HG02885 (cell line): ENCODE measurements at regions not wholly inside any gene's neighbourhood (a gene's known extent, or its start where the extent isn't known, plus 50 kb on each side); places are given as distances from the start of the nearest gene placed in this dataset.

ENCODE experiments used
- ATAC-seq: cut with Tn5 transposase; IDR thresholded peaks from one replicate; pipeline ENCODE4 v1.9.1; 2021; ENCODE audit warnings: mild to moderate bottlenecking; ENCODE audit not compliant: unreplicated experiment, poor library complexity

- no peak for ATAC-seq
These were observed 196.7 kb downstream of the TENT4A start for GRCh38 chr5:6909901-6910300.

- no peak for ATAC-seq
These were observed 197.7 kb downstream of the TENT4A start for GRCh38 chr5:6910950-6911349.

- ATAC-seq, result no peak
These were observed 201.1 kb downstream of the TENT4A start for GRCh38 chr5:6914347-6914746.

- ATAC-seq, result no peak
These were observed 202.3 kb downstream of the TENT4A start for GRCh38 chr5:6915574-6915973.

GRCh38 chr5:6918255-6918654, 205.0 kb downstream of the TENT4A start:
- ATAC-seq, result no peak

GRCh38 chr5:6920628-6921256, 207.5 kb downstream of the TENT4A start:
- ATAC-seq, result no peak

GRCh38 chr5:6926491-6927038, 213.3 kb downstream of the TENT4A start:
- no peak for ATAC-seq

GRCh38 chr5:6936031-6936430, 222.8 kb downstream of the TENT4A start:
- no peak for ATAC-seq

GRCh38 chr5:6937677-6938076, 224.4 kb downstream of the TENT4A start:
- ATAC-seq, result no peak

GRCh38 chr5:6941631-6942030, 228.4 kb downstream of the TENT4A start:
- ATAC-seq, result no peak

- no peak for ATAC-seq
These were observed 230.2 kb downstream of the TENT4A start for GRCh38 chr5:6943197-6944112.

GRCh38 chr5:6948562-6948961, 235.3 kb downstream of the TENT4A start:
- no peak for ATAC-seq

- no peak for ATAC-seq
These were observed 236.0 kb downstream of the TENT4A start for GRCh38 chr5:6949230-6949629.

GRCh38 chr5:6950250-6950649, 237.0 kb downstream of the TENT4A start:
- ATAC-seq, result no peak

- no peak for ATAC-seq
These were observed 237.6 kb downstream of the TENT4A start for GRCh38 chr5:6950860-6951259.

GRCh38 chr5:6961123-6961522, 247.9 kb downstream of the TENT4A start:
- no peak for ATAC-seq

GRCh38 chr5:6961837-6962635, 248.8 kb downstream of the TENT4A start:
- no peak for ATAC-seq

GRCh38 chr5:6976971-6977370, 263.7 kb downstream of the TENT4A start:
- no peak for ATAC-seq

GRCh38 chr5:6979061-6979460, 265.8 kb downstream of the TENT4A start:
- no peak for ATAC-seq

- no peak for ATAC-seq
These were observed 276.0 kb downstream of the TENT4A start for GRCh38 chr5:6989230-6989629.

GRCh38 chr5:6994097-6994496, 280.9 kb downstream of the TENT4A start:
- no peak for ATAC-seq
